Fibroblast of lung (primary cell): ENCODE measurements at regions not wholly inside any gene's neighbourhood (a gene's known extent, or its start where the extent isn't known, plus 50 kb on each side); places are given as distances from the start of the nearest gene placed in this dataset.

Experiments used
- DNase-seq, 2 donors: peaks; one replicate each; pipeline versions ENCODE4 v3.0.0 to v3.0.0-alpha.2; 2010; ENCODE audit warnings: low read depth in 2 of 2
- H2AFZ ChIP-seq: 2 replicates; pipeline ENCODE4 v1.5.1; 2012; ENCODE audit warnings: low read length, control low read depth, inconsistent platforms
- H3K27ac ChIP-seq: 2 replicates; pipeline ENCODE4 v1.5.1; 2011; ENCODE audit warnings: low read length, control low read depth; ENCODE audit not compliant: insufficient read depth
- H3K27me3 ChIP-seq: 2 replicates; pipeline ENCODE4 v1.5.1; 2011; ENCODE audit warnings: mild to moderate bottlenecking, low read length; ENCODE audit not compliant: control insufficient read depth, insufficient read depth
- H3K36me3 ChIP-seq: 2 replicates; pipeline ENCODE4 v1.5.1; 2011; ENCODE audit warnings: low read length; ENCODE audit not compliant: control insufficient read depth, insufficient read depth
- H3K4me1 ChIP-seq: 2 replicates; pipeline ENCODE4 v1.5.1; 2011; ENCODE audit warnings: low read length; ENCODE audit not compliant: control insufficient read depth, insufficient read depth; ENCODE audit errors: extremely low read depth
- H3K4me2 ChIP-seq: 2 replicates; pipeline ENCODE4 v1.5.1; 2011; ENCODE audit warnings: low read length, control low read depth; ENCODE audit not compliant: insufficient read depth; ENCODE audit errors: extremely low read depth
- H3K4me3 ChIP-seq, 4 experiments: fragments of 200-600 bp in 1 of 4; sonication (generic) in 1 of 4; replicated peaks in 1 of 4; 2 replicates each; pipeline ENCODE4 v1.5.1; 2011 to 2016; ENCODE audit warnings: low read length in 4 of 4, low read depth in 3 of 4, mild to moderate bottlenecking in 3 of 4, control low read depth in 2 of 4, inconsistent platforms in 1 of 4, mixed read lengths in 1 of 4; ENCODE audit not compliant: insufficient read depth in 1 of 4; ENCODE audit errors: control extremely low read depth in 1 of 4
- H3K79me2 ChIP-seq: 2 replicates; pipeline ENCODE4 v1.5.1; 2012; ENCODE audit warnings: mild to moderate bottlenecking, low read length, inconsistent platforms; ENCODE audit not compliant: control insufficient read depth, insufficient read depth
- H3K9ac ChIP-seq: 2 replicates; pipeline ENCODE4 v1.5.1; 2011; ENCODE audit warnings: mild to moderate bottlenecking, low read length, control low read depth; ENCODE audit not compliant: insufficient read depth
- H3K9me3 ChIP-seq: 2 replicates; pipeline ENCODE4 v1.5.1; 2012; ENCODE audit warnings: low read depth, low read length; ENCODE audit not compliant: control insufficient read depth, insufficient read depth
- H4K20me1 ChIP-seq: 2 replicates; pipeline ENCODE4 v1.5.1; 2011; ENCODE audit warnings: low read length; ENCODE audit not compliant: control insufficient read depth, insufficient read depth; ENCODE audit errors: extremely low read depth
- EZH2 ChIP-seq: IDR thresholded peaks from 2 replicates; pipeline ENCODE4 v1.5.1; 2012; ENCODE audit warnings: low read length, control low read depth, mild to moderate bottlenecking; ENCODE audit errors: missing control alignments
- TF ChIP-seq, protein P1 (sequence below), 2 donors: IDR thresholded peaks in 1 of 2; conservative IDR thresholded peaks in 1 of 2; 1 replicate in 1 of 2; 2 replicates in 1 of 2; pipeline ENCODE4 v1.5.1; 2011 to 2012; ENCODE audit warnings: low read length in 2 of 2, control low read depth in 1 of 2, inconsistent platforms in 1 of 2, low read depth in 1 of 2, mild to moderate bottlenecking in 1 of 2

DNA sequence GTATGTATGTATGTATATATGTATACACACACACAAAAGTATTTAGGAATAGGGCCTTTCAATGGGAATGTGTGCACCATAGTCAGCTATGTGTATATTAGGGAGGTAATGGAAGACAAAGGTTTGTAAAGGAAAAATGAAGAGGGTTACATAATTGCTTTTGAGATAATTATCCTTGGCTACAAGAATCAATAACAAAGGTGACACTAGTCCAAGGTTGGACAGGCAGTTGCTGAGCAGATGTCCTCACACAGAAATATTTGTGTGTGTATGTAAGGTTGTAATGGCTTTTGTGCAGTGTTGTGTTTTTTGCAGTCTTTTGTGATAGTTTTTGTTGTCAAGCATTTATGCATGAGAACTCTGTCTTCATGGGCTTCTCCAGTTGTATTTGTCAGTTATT is 157.9 kb upstream of the MARCKS start:
- no peaks in the 10 kb centered on the region for H3K36me3 ChIP-seq
- H3K4me2 ChIP-seq, result no peak overlapping the region
- H4K20me1 ChIP-seq, result no peaks in the 10 kb centered on the region
- no peak overlapping the region for H3K4me3 ChIP-seq
- no peaks in the 10 kb centered on the region for H3K9me3 ChIP-seq
- no peak for TF ChIP-seq EZH2
- TF ChIP-seq, protein P1, sequence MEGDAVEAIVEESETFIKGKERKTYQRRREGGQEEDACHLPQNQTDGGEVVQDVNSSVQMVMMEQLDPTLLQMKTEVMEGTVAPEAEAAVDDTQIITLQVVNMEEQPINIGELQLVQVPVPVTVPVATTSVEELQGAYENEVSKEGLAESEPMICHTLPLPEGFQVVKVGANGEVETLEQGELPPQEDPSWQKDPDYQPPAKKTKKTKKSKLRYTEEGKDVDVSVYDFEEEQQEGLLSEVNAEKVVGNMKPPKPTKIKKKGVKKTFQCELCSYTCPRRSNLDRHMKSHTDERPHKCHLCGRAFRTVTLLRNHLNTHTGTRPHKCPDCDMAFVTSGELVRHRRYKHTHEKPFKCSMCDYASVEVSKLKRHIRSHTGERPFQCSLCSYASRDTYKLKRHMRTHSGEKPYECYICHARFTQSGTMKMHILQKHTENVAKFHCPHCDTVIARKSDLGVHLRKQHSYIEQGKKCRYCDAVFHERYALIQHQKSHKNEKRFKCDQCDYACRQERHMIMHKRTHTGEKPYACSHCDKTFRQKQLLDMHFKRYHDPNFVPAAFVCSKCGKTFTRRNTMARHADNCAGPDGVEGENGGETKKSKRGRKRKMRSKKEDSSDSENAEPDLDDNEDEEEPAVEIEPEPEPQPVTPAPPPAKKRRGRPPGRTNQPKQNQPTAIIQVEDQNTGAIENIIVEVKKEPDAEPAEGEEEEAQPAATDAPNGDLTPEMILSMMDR (conservative IDR thresholded peaks at IDR 0.05 in 1 of 2, IDR thresholded peaks at IDR 0.05 in 1 of 2; ENCODE audit: low read depth in 1 of 2, low read length in 2 of 2), result no peak
- no peaks in the 10 kb centered on the region for H3K79me2 ChIP-seq
- H3K9ac ChIP-seq, result no peak overlapping the region
- no peak for DNase-seq
- H3K27me3 ChIP-seq, result no peaks in the 10 kb centered on the region
- H2AFZ ChIP-seq, result no peak overlapping the region
- peaks cover 16% of the 10 kb centered on the region for H3K4me1 ChIP-seq
- no peak overlapping the region for H3K27ac ChIP-seq

DNA sequence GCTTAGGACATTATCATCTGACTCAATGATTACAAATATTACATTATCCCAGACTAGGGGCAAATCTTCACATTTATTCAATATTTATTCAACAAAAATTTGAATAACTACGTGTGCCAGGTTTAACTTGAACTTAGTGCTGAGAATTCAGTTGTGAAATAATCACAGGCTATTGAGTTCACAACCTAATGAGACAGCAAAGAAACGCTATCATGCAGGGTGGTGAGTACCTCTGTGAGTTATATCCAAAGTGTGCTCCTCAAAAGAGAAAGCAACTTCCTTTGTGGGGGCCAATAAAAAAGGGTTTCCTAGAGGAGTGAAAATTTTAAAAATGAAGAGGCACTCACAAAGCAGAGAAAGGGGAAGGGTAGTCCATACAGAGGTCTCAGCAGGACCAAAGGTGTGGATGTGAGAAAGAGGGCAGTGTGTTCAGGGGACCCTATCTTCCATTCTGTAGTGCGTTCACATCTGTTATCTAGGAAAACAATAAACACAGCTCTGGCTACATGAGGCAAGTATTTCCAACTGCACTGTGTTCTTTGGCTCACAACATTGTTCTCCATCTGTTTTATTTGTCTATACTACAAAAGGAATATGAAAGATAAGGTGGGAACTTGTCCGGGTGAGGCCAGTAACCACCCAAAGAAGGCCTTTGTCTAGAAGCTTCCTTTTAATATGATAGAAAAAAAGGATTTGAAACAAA is 155.4 kb upstream of the MARCKS start:
- Histone ChIP-seq H3K9me3 (no peaks in the 10 kb centered on the region), H4K20me1 (no peaks in the 10 kb centered on the region), H2AFZ (no peak overlapping the region), H3K79me2 (no peaks in the 10 kb centered on the region), H3K27ac (no peak overlapping the region), H3K27me3 (no peaks in the 10 kb centered on the region), H3K4me2 (no peak overlapping the region), H3K9ac (no peak overlapping the region), H3K36me3 (no peaks in the 10 kb centered on the region), H3K4me1 (peaks cover 7% of the 10 kb centered on the region), H3K4me3 (no peak overlapping the region)
- TF ChIP-seq EZH2, result no peak
- TF ChIP-seq, protein P1 (conservative IDR thresholded peaks at IDR 0.05 in 1 of 2, IDR thresholded peaks at IDR 0.05 in 1 of 2; ENCODE audit: low read depth in 1 of 2, low read length in 2 of 2), result no peak
- peak in 1 of 2 donors; percentile 48 for DNase-seq

DNA sequence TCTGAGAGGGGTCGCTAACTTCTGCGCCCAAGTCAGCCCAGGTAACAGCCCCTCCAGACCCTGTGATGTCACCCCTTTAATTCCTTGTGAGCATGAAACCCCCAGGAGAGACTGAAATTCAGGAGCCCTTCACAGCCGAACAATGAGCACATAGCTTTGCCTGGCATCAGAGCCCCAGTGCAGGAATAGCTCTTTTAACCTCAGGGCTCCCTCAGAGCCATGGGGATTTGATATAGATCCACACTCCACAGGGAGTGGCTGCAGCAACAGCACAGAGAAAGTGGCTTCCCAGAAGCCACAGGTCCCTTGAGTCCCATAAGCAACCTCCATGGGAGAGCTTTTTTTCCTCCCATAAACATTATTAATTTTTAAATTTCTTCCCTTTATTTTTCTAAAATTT is 150.0 kb upstream of the MARCKS start:
- Histone ChIP-seq H3K9me3 (no peaks in the 10 kb centered on the region), H3K4me3 (no peak overlapping the region), H3K9ac (no peak overlapping the region), H3K4me2 (no peak overlapping the region), H3K4me1 (no peaks in the 10 kb centered on the region), H3K36me3 (no peaks in the 10 kb centered on the region), H4K20me1 (no peaks in the 10 kb centered on the region), H3K27me3 (no peaks in the 10 kb centered on the region), H3K79me2 (no peaks in the 10 kb centered on the region), H2AFZ (no peak overlapping the region), H3K27ac (no peak overlapping the region)
- DNase-seq, result no peak
- TF ChIP-seq, protein P1 (conservative IDR thresholded peaks at IDR 0.05 in 1 of 2, IDR thresholded peaks at IDR 0.05 in 1 of 2; ENCODE audit: low read depth in 1 of 2, low read length in 2 of 2), result no peak
- no peak for TF ChIP-seq EZH2
